Breast epithelium (tissue), 4 donors: ENCODE measurements at regions not wholly inside any gene's neighbourhood (a gene's known extent, or its start where the extent isn't known, plus 50 kb on each side); places are given as distances from the start of the nearest gene placed in this dataset.

Source experiments
- DNase-seq, 2 donors: peaks; one replicate each; pipeline ENCODE4 v3.0.0-alpha.2; 2019; ENCODE audit warnings: low spot score in 2 of 2
- H3K27ac ChIP-seq, 2 donors: fragments of 200-600 bp; sonication (generic) in 1 of 2; one replicate each; pipeline ENCODE4 v1.5.1; 2016 to 2019; ENCODE audit warnings: mild to moderate bottlenecking in 1 of 2
- H3K27me3 ChIP-seq, 2 donors: fragments of 200-600 bp; sonication (generic) in 1 of 2; one replicate each; pipeline versions ENCODE4 v1.5.1 to v1.6.0; 2017 to 2019; ENCODE audit warnings: control low read depth in 1 of 2, mild to moderate bottlenecking in 1 of 2
- H3K36me3 ChIP-seq: fragments of 200-600 bp; one replicate; pipeline ENCODE4 v1.5.1; 2019
- H3K4me1 ChIP-seq, 2 donors: fragments of 200-600 bp; sonication (generic); one replicate each; pipeline ENCODE4 v1.5.1; 2016 to 2019; ENCODE audit warnings: control low read depth in 1 of 2
- H3K4me3 ChIP-seq, 3 donors: fragments of 200-600 bp; sonication (generic); 1 replicate in 2 of 3; 2 replicates in 1 of 3; pipeline ENCODE4 v1.5.1; 2016 to 2019; ENCODE audit warnings: mild to moderate bottlenecking in 3 of 3, moderate library complexity in 2 of 3
- H3K9me3 ChIP-seq, 2 donors: fragments of 200-600 bp; sonication (generic) in 1 of 2; one replicate each; pipeline ENCODE4 v1.5.1; 2016 to 2019; ENCODE audit warnings: control low read depth in 1 of 2
- CTCF ChIP-seq, 3 donors: fragments of 450-650 bp; IDR thresholded peaks; one replicate each; pipeline ENCODE4 v1.5.1; 2016 to 2017; ENCODE audit warnings: antibody characterized with exemption in 3 of 3, mild to moderate bottlenecking in 3 of 3, moderate library complexity in 3 of 3
- POLR2A ChIP-seq: fragments of 450-650 bp; IDR thresholded peaks from one replicate; pipeline ENCODE4 v1.6.1; 2016; ENCODE audit warnings: antibody characterized with exemption, mild to moderate bottlenecking, moderate library complexity
- POLR2AphosphoS5 ChIP-seq, 3 donors: sonication (generic); formaldehyde crosslinking; IDR thresholded peaks; one replicate each; pipeline ENCODE4 v1.6.1; 2017; ENCODE audit warnings: antibody characterized with exemption in 3 of 3
- intact Hi-C: fragments of 100-400 bp; cut with DNase I; formaldehyde crosslinking; loops from one replicate; pipeline ENCODE4 v1.15.1; 2023; ENCODE audit warnings: low total_unique reads

DNA sequence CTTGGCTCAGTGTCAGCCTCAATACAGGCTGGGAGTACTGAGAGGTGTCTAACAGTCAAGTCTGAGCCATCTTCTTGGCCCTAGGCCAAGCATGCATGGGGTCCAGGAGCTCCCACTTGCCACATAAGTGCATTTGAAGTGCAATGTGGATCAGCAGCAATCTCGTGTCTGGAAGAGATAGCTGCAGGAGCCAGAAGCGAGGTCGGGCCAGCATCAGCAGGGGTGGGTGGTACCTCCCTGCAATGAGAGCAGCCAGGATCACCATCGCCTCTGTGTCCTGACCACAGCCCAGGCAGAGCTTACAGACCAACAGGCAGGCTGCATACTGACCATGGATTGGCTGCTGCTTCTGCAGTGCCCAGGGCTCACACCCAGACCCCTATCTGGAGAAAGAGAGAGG lies 83.0 kb upstream of the CXCL12 start:
- intact Hi-C loops: no loop called here
- no peak overlapping the region for H3K27ac ChIP-seq
- H3K27me3 ChIP-seq: no peaks in the 10 kb centered on the region
- DNase-seq: no peak
- no peaks in the 10 kb centered on the region for H3K4me1 ChIP-seq
- H3K36me3 ChIP-seq: no peaks in the 10 kb centered on the region
- H3K9me3 ChIP-seq: no peaks in the 10 kb centered on the region
- TF ChIP-seq CTCF (IDR thresholded peaks at IDR 0.05) (no peak), POLR2AphosphoS5 (IDR thresholded peaks at IDR 0.05) (no peak), POLR2A (no peak)
- no peak overlapping the region for H3K4me3 ChIP-seq

DNA sequence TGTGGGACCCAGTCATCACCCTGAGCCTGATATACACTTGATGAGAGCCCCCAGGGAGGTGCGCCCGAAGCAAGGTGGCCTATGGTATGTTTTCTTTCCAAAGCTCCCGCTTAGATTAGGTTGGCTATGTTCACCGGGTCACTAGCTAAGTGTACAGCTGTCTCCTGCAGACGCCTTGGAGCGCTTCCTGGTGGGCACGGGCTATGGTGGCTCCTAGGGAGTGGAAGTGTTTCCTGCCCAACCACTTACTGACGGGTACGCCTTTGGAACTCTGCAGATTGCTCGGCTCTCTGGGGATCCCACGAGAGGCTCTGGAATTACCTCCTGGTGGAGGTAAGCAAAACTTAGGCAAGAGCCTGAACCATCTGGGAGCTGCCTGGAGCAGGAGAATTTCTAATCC lies 83.6 kb upstream of the CXCL12 start:
- Histone ChIP-seq H3K9me3 (no peaks in the 10 kb centered on the region), H3K27me3 (no peaks in the 10 kb centered on the region), H3K4me1 (no peaks in the 10 kb centered on the region), H3K4me3 (no peak overlapping the region), H3K36me3 (no peaks in the 10 kb centered on the region), H3K27ac (no peak overlapping the region)
- TF ChIP-seq CTCF (IDR thresholded peaks at IDR 0.05): no peak
- no peak for TF ChIP-seq POLR2A
- no peak for TF ChIP-seq POLR2AphosphoS5 (IDR thresholded peaks at IDR 0.05)
- DNase-seq: no peak
- intact Hi-C loops: no loop called here

DNA sequence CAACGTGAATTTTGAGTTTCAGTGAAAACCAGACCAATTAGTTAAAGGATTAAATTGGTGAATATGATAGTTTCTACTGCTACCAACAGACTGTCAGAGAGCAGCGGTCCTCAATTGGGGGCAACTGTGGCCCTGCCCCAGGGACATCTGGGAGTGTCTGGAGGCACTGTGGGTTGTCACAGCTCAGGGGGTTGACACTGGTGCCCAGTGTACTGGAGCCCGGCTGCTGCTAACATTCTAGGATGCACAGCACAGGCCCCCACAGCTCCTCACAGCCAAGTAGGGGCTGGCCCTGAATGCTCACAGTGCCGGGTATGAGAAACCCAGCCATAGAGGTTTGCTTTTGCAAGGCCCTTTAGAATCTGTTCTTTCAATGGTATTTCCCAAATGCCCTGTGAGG lies 84.1 kb upstream of the CXCL12 start:
- no peak for DNase-seq
- H3K27me3 ChIP-seq: no peaks in the 10 kb centered on the region
- H3K9me3 ChIP-seq: no peaks in the 10 kb centered on the region
- intact Hi-C loops: no loop called here
- H3K27ac ChIP-seq: no peak overlapping the region
- TF ChIP-seq POLR2A: no peak
- no peak for TF ChIP-seq CTCF (IDR thresholded peaks at IDR 0.05)
- TF ChIP-seq POLR2AphosphoS5 (IDR thresholded peaks at IDR 0.05): no peak
- H3K36me3 ChIP-seq: no peaks in the 10 kb centered on the region
- no peaks in the 10 kb centered on the region for H3K4me1 ChIP-seq
- no peak overlapping the region for H3K4me3 ChIP-seq

GRCh38 chr10:44470784-44471183 lies 85.9 kb upstream of the CXCL12 start:
- H3K9me3 ChIP-seq: no peaks in the 10 kb centered on the region
- DNase-seq: no peak
- H3K4me1 ChIP-seq: no peaks in the 10 kb centered on the region
- H3K4me3 ChIP-seq: no peak overlapping the region
- no peaks in the 10 kb centered on the region for H3K27me3 ChIP-seq
- intact Hi-C loops: no loop called here
- TF ChIP-seq CTCF (IDR thresholded peaks at IDR 0.05): no peak
- no peak for TF ChIP-seq POLR2AphosphoS5 (IDR thresholded peaks at IDR 0.05)
- no peak for TF ChIP-seq POLR2A
- H3K27ac ChIP-seq: no peak overlapping the region
- H3K36me3 ChIP-seq: no peaks in the 10 kb centered on the region

- Histone ChIP-seq H3K27ac (no peak overlapping the region), H3K4me1 (no peaks in the 10 kb centered on the region), H3K9me3 (no peaks in the 10 kb centered on the region), H3K27me3 (no peaks in the 10 kb centered on the region), H3K4me3 (no peak overlapping the region), H3K36me3 (no peaks in the 10 kb centered on the region)
- DNase-seq: no peak
- intact Hi-C loops: no loop called here
- TF ChIP-seq CTCF (IDR thresholded peaks at IDR 0.05): no peak
- TF ChIP-seq POLR2A: no peak
- no peak for TF ChIP-seq POLR2AphosphoS5 (IDR thresholded peaks at IDR 0.05)
Measured at GRCh38 chr10:44471410-44471809, 86.5 kb upstream of the CXCL12 start.
